ENCODE measurements at regions not wholly inside any gene's neighbourhood (a gene's known extent, or its start where the extent isn't known, plus 50 kb on each side); places are given as distances from the start of the nearest gene placed in this dataset.

GRCh38 chr4:3701736-3702560, 64.2 kb upstream of the ADRA2C start:
- Histone ChIP-seq H3K27me3 (ENCODE audit: control insufficient read depth in 3 of 3, insufficient read depth in 3 of 3, low read length in 2 of 3) (peaks cover 0 to 28% (median 14%) of the 10 kb centered on the region in 3 donors), H3K4me3 (no peak overlapping the region), H3K27ac (ENCODE audit: low read depth in 1 of 2, low read length in 1 of 2) (no peak overlapping the region), H3K36me3 (ENCODE audit: control insufficient read depth in 4 of 4, insufficient read depth in 4 of 4, low read length in 4 of 4) (no peaks in the 10 kb centered on the region), H3K9me3 (ENCODE audit: control insufficient read depth in 4 of 4, insufficient read depth in 3 of 4, low read length in 3 of 4) (peaks cover 0 to 5% (median 4%) of the 10 kb centered on the region in 4 donors), H3K4me1 (ENCODE audit: control insufficient read depth in 5 of 5, insufficient read depth in 5 of 5, low read length in 5 of 5) (peaks cover 0 to 5% (median 0%) of the 10 kb centered on the region in 5 donors), H3K9ac (ENCODE audit: insufficient read depth in 1 of 2, low read length in 2 of 2) (no peak overlapping the region)
- TF ChIP-seq CTCF (IDR thresholded peaks at IDR 0.05; ENCODE audit: control extremely low read depth, extremely low read depth), result no peak
- DNase-seq, result no peak
- no peak for ATAC-seq (ENCODE audit: insufficient read depth, low FRiP score)
- WGBS, 2 donors, result 57 to 72% methylated on average over 28 to 29 of the region's 29 CpGs

- H3K9me3 ChIP-seq (ENCODE audit: control insufficient read depth in 4 of 4, insufficient read depth in 3 of 4, low read length in 3 of 4), result peaks cover 0 to 10% (median 7%) of the 10 kb centered on the region in 4 donors
- WGBS, 2 donors, result 53 to 70% methylated on average over 12 of the region's 12 CpGs
- peaks cover 0 to 28% (median 14%) of the 10 kb centered on the region in 3 donors for H3K27me3 ChIP-seq (ENCODE audit: control insufficient read depth in 3 of 3, insufficient read depth in 3 of 3, low read length in 2 of 3)
- no peak overlapping the region for H3K27ac ChIP-seq (ENCODE audit: low read depth in 1 of 2, low read length in 1 of 2)
- no peaks in the 10 kb centered on the region for H3K36me3 ChIP-seq (ENCODE audit: control insufficient read depth in 4 of 4, insufficient read depth in 4 of 4, low read length in 4 of 4)
- ATAC-seq (ENCODE audit: insufficient read depth, low FRiP score) (no peak), DNase-seq (no peak)
- TF ChIP-seq CTCF (IDR thresholded peaks at IDR 0.05; ENCODE audit: control extremely low read depth, extremely low read depth), result no peak
- H3K4me3 ChIP-seq, result no peak overlapping the region
- H3K4me1 ChIP-seq (ENCODE audit: control insufficient read depth in 5 of 5, insufficient read depth in 5 of 5, low read length in 5 of 5), result peaks cover 0 to 5% (median 0%) of the 10 kb centered on the region in 5 donors
- no peak overlapping the region for H3K9ac ChIP-seq (ENCODE audit: insufficient read depth in 1 of 2, low read length in 2 of 2)
Observed at GRCh38 chr4:3701271-3701734, 64.9 kb upstream of the ADRA2C start.

- Histone ChIP-seq H3K4me3 (no peak overlapping the region), H3K9me3 (ENCODE audit: control insufficient read depth in 4 of 4, insufficient read depth in 3 of 4, low read length in 3 of 4) (peaks cover 0 to 12% (median 8%) of the 10 kb centered on the region in 4 donors), H3K4me1 (ENCODE audit: control insufficient read depth in 5 of 5, insufficient read depth in 5 of 5, low read length in 5 of 5) (peaks cover 0 to 5% (median 0%) of the 10 kb centered on the region in 5 donors), H3K27ac (ENCODE audit: low read depth in 1 of 2, low read length in 1 of 2) (no peak overlapping the region), H3K36me3 (ENCODE audit: control insufficient read depth in 4 of 4, insufficient read depth in 4 of 4, low read length in 4 of 4) (no peaks in the 10 kb centered on the region), H3K9ac (ENCODE audit: insufficient read depth in 1 of 2, low read length in 2 of 2) (no peak overlapping the region), H3K27me3 (ENCODE audit: control insufficient read depth in 3 of 3, insufficient read depth in 3 of 3, low read length in 2 of 3) (peaks cover 0 to 28% (median 14%) of the 10 kb centered on the region in 3 donors)
- TF ChIP-seq CTCF (IDR thresholded peaks at IDR 0.05; ENCODE audit: control extremely low read depth, extremely low read depth), result no peak
- 85 to 87% methylated on average over 10 of the region's 10 CpGs for WGBS, 2 donors
- ATAC-seq (ENCODE audit: insufficient read depth, low FRiP score), result no peak
- no peak for DNase-seq
Observed at GRCh38 chr4:3700736-3701135, 65.4 kb upstream of the ADRA2C start.
